HUES48 (cell line): ENCODE measurements at regions not wholly inside any gene's neighbourhood (a gene's known extent, or its start where the extent isn't known, plus 50 kb on each side); places are given as distances from the start of the nearest gene placed in this dataset.
A peak's percentile ranks its signal among the peaks of the same experiment; 100 is the strongest.

ENCODE experiments used
- H3K27ac ChIP-seq: one replicate; pipeline ENCODE4 v1.7.0; 2013; ENCODE audit warnings: low read depth, low read length, inconsistent platforms
- H3K27me3 ChIP-seq: 2 replicates; pipeline ENCODE4 v1.6.1; 2013; ENCODE audit warnings: mild to moderate bottlenecking, low read length; ENCODE audit not compliant: control insufficient read depth, insufficient read depth
- H3K36me3 ChIP-seq: 2 replicates; pipeline ENCODE4 v1.6.1; 2013; ENCODE audit warnings: low read length; ENCODE audit not compliant: control insufficient read depth, insufficient read depth
- H3K4me1 ChIP-seq: 2 replicates; pipeline ENCODE4 v1.6.1; 2013; ENCODE audit warnings: mild to moderate bottlenecking, low read length; ENCODE audit not compliant: control insufficient read depth, insufficient read depth
- H3K4me3 ChIP-seq: 2 replicates; pipeline ENCODE4 v1.5.1; 2013; ENCODE audit warnings: mild to moderate bottlenecking, low read depth, low read length
- H3K9ac ChIP-seq: 2 replicates; pipeline ENCODE4 v1.6.1; 2013; ENCODE audit warnings: mild to moderate bottlenecking, low read depth, low read length, moderate library complexity
- H3K9me3 ChIP-seq: 2 replicates; pipeline ENCODE4 v1.6.1; 2013; ENCODE audit warnings: low read length; ENCODE audit not compliant: control insufficient read depth, insufficient read depth

GRCh38 chr16:6499413-6499812, 833.2 kb upstream of the RBFOX1 start:
- Histone ChIP-seq H3K36me3 (no peaks in the 10 kb centered on the region), H3K9me3 (no peaks in the 10 kb centered on the region), H3K4me3 (no peak overlapping the region), H3K27me3 (no peaks in the 10 kb centered on the region), H3K9ac (no peak overlapping the region), H3K27ac (no peak overlapping the region), H3K4me1 (no peaks in the 10 kb centered on the region)

GRCh38 chr16:6498858-6499257, 833.8 kb upstream of the RBFOX1 start:
- Histone ChIP-seq H3K4me3 (no peak overlapping the region), H3K9me3 (no peaks in the 10 kb centered on the region), H3K36me3 (no peaks in the 10 kb centered on the region), H3K27me3 (no peaks in the 10 kb centered on the region), H3K27ac (no peak overlapping the region), H3K9ac (no peak overlapping the region), H3K4me1 (no peaks in the 10 kb centered on the region)

DNA sequence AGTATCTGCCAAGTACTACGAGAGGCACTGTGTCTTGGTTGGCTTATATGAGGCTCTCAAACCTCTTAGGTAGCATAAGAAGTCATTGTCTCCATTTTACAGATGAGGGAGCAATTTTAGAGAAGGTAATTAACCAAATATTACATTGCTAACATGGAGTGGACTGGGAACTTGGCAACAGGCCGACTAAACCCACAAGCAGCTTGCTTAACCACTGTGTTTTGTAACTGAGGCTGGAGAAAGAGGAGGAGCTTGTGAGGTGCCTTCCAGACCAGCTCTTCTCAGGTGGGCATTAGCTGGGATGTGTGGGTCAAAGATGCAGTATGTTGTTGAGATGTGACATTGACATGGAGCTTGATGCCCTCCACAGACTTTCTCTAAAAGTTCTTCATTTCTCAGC, 835.6 kb upstream of the RBFOX1 start:
- Histone ChIP-seq H3K4me1 (no peaks in the 10 kb centered on the region), H3K36me3 (no peaks in the 10 kb centered on the region), H3K4me3 (no peak overlapping the region), H3K27me3 (no peaks in the 10 kb centered on the region), H3K9me3 (no peaks in the 10 kb centered on the region), H3K9ac (no peak overlapping the region), H3K27ac (no peak overlapping the region)

GRCh38 chr16:6495486-6496210, 837.0 kb upstream of the RBFOX1 start:
- Histone ChIP-seq H3K9me3 (no peaks in the 10 kb centered on the region), H3K4me1 (no peaks in the 10 kb centered on the region), H3K27me3 (no peaks in the 10 kb centered on the region), H3K4me3 (no peak overlapping the region), H3K9ac (no peak overlapping the region), H3K27ac (no peak overlapping the region), H3K36me3 (no peaks in the 10 kb centered on the region)

GRCh38 chr16:6494716-6495115, 837.9 kb upstream of the RBFOX1 start:
- no peaks in the 10 kb centered on the region for H3K36me3 ChIP-seq
- no peak overlapping the region for H3K9ac ChIP-seq
- no peak overlapping the region for H3K4me3 ChIP-seq
- H3K9me3 ChIP-seq, result no peaks in the 10 kb centered on the region
- no peak overlapping the region for H3K27ac ChIP-seq
- H3K4me1 ChIP-seq, result no peaks in the 10 kb centered on the region
- H3K27me3 ChIP-seq, result no peaks in the 10 kb centered on the region

DNA sequence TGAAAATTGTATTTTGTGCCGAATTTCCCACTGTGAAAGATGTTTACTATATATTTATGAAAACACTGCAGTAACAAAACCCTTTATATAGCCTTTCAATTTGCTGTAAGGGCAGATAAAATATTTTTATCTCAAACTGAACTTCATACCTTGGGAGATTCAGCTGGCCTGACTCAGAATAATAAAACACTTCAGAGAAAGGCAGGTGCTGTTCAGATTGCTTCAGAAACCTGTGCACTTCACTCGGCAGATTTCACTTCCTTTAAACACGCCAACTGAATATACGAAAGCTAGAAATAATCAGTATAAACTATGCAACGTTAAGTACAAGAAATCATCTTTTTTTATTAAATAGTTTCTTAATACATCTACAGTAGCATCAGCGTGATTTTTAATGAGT, 839.1 kb upstream of the RBFOX1 start:
- H3K4me3 ChIP-seq, result no peak overlapping the region
- no peak overlapping the region for H3K9ac ChIP-seq
- no peaks in the 10 kb centered on the region for H3K27me3 ChIP-seq
- H3K27ac ChIP-seq, result no peak overlapping the region
- H3K36me3 ChIP-seq, result no peaks in the 10 kb centered on the region
- no peaks in the 10 kb centered on the region for H3K9me3 ChIP-seq
- no peaks in the 10 kb centered on the region for H3K4me1 ChIP-seq

DNA sequence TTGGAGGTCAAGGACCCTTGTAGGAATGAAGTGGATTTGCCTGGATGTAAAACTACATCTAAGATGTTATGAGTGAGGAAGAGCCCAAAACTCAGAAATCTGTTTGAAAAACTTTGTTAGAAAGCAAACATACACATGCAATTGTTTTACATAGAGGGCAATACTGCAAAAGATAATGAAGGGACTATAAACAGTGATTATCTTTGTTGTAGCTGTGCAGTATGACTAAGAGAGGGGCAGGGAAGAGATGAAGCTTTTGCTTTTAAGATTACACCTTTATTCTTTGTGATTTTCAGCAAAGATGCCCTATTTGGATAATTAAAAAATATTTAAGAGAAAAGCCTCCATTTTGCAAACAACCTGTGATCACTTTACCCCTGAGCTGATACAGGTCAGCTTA, 839.9 kb upstream of the RBFOX1 start:
- Histone ChIP-seq H3K27me3 (no peaks in the 10 kb centered on the region), H3K9me3 (no peaks in the 10 kb centered on the region), H3K4me1 (no peaks in the 10 kb centered on the region), H3K9ac (no peak overlapping the region), H3K36me3 (no peaks in the 10 kb centered on the region), H3K4me3 (no peak overlapping the region), H3K27ac (no peak overlapping the region)

DNA sequence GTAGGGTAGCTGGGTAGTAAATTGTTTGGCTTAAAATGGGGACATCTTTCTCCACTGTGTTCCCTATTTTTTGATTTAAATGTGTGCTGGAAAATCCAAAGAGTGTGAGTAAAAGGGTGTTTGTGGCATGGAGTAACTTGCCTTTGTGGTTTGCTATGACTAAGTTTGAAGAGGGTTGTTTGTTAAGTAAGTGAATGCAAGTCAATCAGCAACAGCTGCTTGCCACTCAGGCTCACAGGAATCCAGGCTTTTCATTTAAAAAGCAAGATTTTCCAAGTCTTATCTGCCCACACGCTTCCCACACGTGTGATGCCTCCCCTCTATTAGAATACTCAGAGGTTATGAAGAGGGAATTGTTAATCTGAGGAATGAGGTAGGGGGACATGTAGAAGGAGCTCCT, 847.7 kb upstream of the RBFOX1 start:
- H3K4me3 ChIP-seq, result no peak overlapping the region
- no peak overlapping the region for H3K9ac ChIP-seq
- H3K27me3 ChIP-seq, result peaks cover 30% of the 10 kb centered on the region

GRCh38 chr16:6484081-6484480, 848.6 kb upstream of the RBFOX1 start:
- no peak overlapping the region for H3K9ac ChIP-seq

More for the DNA sequence above, 847.7 kb upstream of the RBFOX1 start:
- H3K36me3 ChIP-seq, result no peaks in the 10 kb centered on the region
- no peaks in the 10 kb centered on the region for H3K9me3 ChIP-seq
- H3K27ac ChIP-seq, result no peak overlapping the region
- H3K4me1 ChIP-seq, result peaks cover 5% of the 10 kb centered on the region; the same call in 1 of the 2 replicates

GRCh38 chr16:6483469-6484033, 849.1 kb upstream of the RBFOX1 start:
- Histone ChIP-seq H3K36me3 (no peaks in the 10 kb centered on the region), H3K4me1 (peaks cover 5% of the 10 kb centered on the region; the same call in 1 of the 2 replicates), H3K9ac (no peak overlapping the region), H3K27me3 (peaks cover 30% of the 10 kb centered on the region), H3K27ac (no peak overlapping the region), H3K4me3 (peak overlapping the region; percentile 58), H3K9me3 (no peaks in the 10 kb centered on the region)

More at GRCh38 chr16:6484081-6484480, 848.6 kb upstream of the RBFOX1 start:
- Histone ChIP-seq H3K27ac (no peak overlapping the region), H3K36me3 (no peaks in the 10 kb centered on the region), H3K4me1 (peaks cover 5% of the 10 kb centered on the region; the same call in 1 of the 2 replicates), H3K4me3 (peak overlapping the region; percentile 58), H3K27me3 (peaks cover 30% of the 10 kb centered on the region), H3K9me3 (no peaks in the 10 kb centered on the region)

- peaks cover 5% of the 10 kb centered on the region; the same call in 1 of the 2 replicates for H3K4me1 ChIP-seq
- peak overlapping the region; percentile 58 for H3K4me3 ChIP-seq
- no peaks in the 10 kb centered on the region for H3K9me3 ChIP-seq
- H3K36me3 ChIP-seq, result no peaks in the 10 kb centered on the region
- peaks cover 30% of the 10 kb centered on the region for H3K27me3 ChIP-seq
- no peak overlapping the region for H3K9ac ChIP-seq
- H3K27ac ChIP-seq, result no peak overlapping the region
Observed at GRCh38 chr16:6482696-6483468, 849.8 kb upstream of the RBFOX1 start.
